Neural progenitor cell (in vitro differentiated cells): ENCODE measurements at regions not wholly inside any gene's neighbourhood (a gene's known extent, or its start where the extent isn't known, plus 50 kb on each side); places are given as distances from the start of the nearest gene placed in this dataset.

Experiments used
- DNase-seq: peaks from one replicate; pipeline ENCODE4 v3.0.0-alpha.2; 2016; ENCODE audit warnings: low spot score
- H2AFZ ChIP-seq: fragments of 200-600 bp; sonication (generic); replicated peaks from 2 replicates; pipeline ENCODE4 v1.6.1; 2016; ENCODE audit warnings: antibody characterized with exemption
- H3F3A ChIP-seq: fragments of 200-600 bp; sonication (generic); 2 replicates; pipeline ENCODE4 v1.6.1; 2016; ENCODE audit warnings: antibody characterized with exemption, low read depth
- H3K27ac ChIP-seq: fragments of 200-600 bp; sonication (generic); 2 replicates; pipeline ENCODE4 v1.5.1; 2016; ENCODE audit warnings: mild to moderate bottlenecking
- H3K27me3 ChIP-seq: fragments of 200-600 bp; sonication (generic); 2 replicates; pipeline ENCODE4 v1.6.1; 2016; ENCODE audit warnings: mild to moderate bottlenecking, moderate library complexity
- H3K36me3 ChIP-seq: fragments of 200-600 bp; sonication (generic); 2 replicates; pipeline ENCODE4 v1.5.1; 2016
- H3K4me1 ChIP-seq: fragments of 200-600 bp; sonication (generic); 2 replicates; pipeline ENCODE4 v1.6.1; 2016; ENCODE audit warnings: mixed run types
- H3K4me2 ChIP-seq: fragments of 200-600 bp; sonication (generic); 2 replicates; pipeline ENCODE4 v1.6.1; 2016
- H3K4me3 ChIP-seq: fragments of 200-600 bp; sonication (generic); 2 replicates; pipeline ENCODE4 v1.5.1; 2016
- H3K79me2 ChIP-seq: fragments of 200-600 bp; sonication (generic); 2 replicates; pipeline ENCODE4 v1.6.1; 2016; ENCODE audit warnings: low read depth
- H3K9ac ChIP-seq: fragments of 200-600 bp; sonication (generic); 2 replicates; pipeline ENCODE4 v1.6.1; 2016
- H3K9me3 ChIP-seq: fragments of 200-600 bp; sonication (generic); 2 replicates; pipeline ENCODE4 v1.5.1; 2016; ENCODE audit warnings: low read depth
- H4K20me1 ChIP-seq: fragments of 200-600 bp; sonication (generic); 2 replicates; pipeline ENCODE4 v1.6.1; 2016; ENCODE audit warnings: low read depth
- H3K27ac Mint-ChIP-seq: 3 replicates; pipeline ENCODE4 v1.8.0; 2021; ENCODE audit warnings: mixed read lengths
- H3K27me3 Mint-ChIP-seq: 2 replicates; pipeline ENCODE4 v1.8.0; 2022; ENCODE audit warnings: low read depth, mild to moderate bottlenecking, inconsistent platforms, moderate library complexity, mixed read lengths; ENCODE audit not compliant: insufficient read depth
- H3K36me3 Mint-ChIP-seq: 3 replicates; pipeline ENCODE4 v1.8.0; 2021; ENCODE audit warnings: mixed read lengths
- H3K4me1 Mint-ChIP-seq: 3 replicates; pipeline ENCODE4 v1.8.0; 2021; ENCODE audit warnings: mixed read lengths
- H3K4me3 Mint-ChIP-seq: 3 replicates; pipeline ENCODE4 v1.8.0; 2021; ENCODE audit warnings: mild to moderate bottlenecking, moderate library complexity, mixed read lengths
- H3K9me3 Mint-ChIP-seq: 3 replicates; pipeline ENCODE4 v1.8.0; 2020; ENCODE audit warnings: mixed read lengths
- CTCF ChIP-seq: fragments of 200-600 bp; sonication (generic); IDR thresholded peaks from 2 replicates; pipeline ENCODE4 v1.5.1; 2017; ENCODE audit warnings: antibody characterized with exemption, mild to moderate bottlenecking
- EZH2 ChIP-seq: fragments of 200-600 bp; sonication (generic); IDR thresholded peaks from 2 replicates; pipeline ENCODE4 v1.6.1; 2017; ENCODE audit warnings: antibody characterized with exemption, mild to moderate bottlenecking, moderate library complexity
- EZH2phosphoT487 ChIP-seq: fragments of 200-600 bp; sonication (generic); IDR thresholded peaks from 2 replicates; pipeline ENCODE4 v1.6.1; 2017; ENCODE audit warnings: antibody characterized with exemption

- H3K4me3 ChIP-seq: no peak overlapping the region
- Mint-ChIP-seq H3K27me3 (peaks cover 3% of the 10 kb centered on the region), H3K9me3 (no peaks in the 10 kb centered on the region), H3K27ac (no peak overlapping the region), H3K4me1 (peaks cover 30% of the 10 kb centered on the region), H3K4me3 (no peak overlapping the region), H3K36me3 (no peaks in the 10 kb centered on the region)
- H2AFZ ChIP-seq: no peak overlapping the region
- DNase-seq: no peak
- TF ChIP-seq CTCF (no peak), EZH2phosphoT487 (no peak), EZH2 (no peak)
- H3K9ac ChIP-seq: no peak overlapping the region
- no peaks in the 10 kb centered on the region for H3K36me3 ChIP-seq
- peaks cover 7% of the 10 kb centered on the region for H3K4me1 ChIP-seq
- H4K20me1 ChIP-seq: no peaks in the 10 kb centered on the region
- no peaks in the 10 kb centered on the region for H3F3A ChIP-seq
- no peaks in the 10 kb centered on the region for H3K27me3 ChIP-seq
- H3K79me2 ChIP-seq: no peaks in the 10 kb centered on the region
- no peaks in the 10 kb centered on the region for H3K9me3 ChIP-seq
- H3K4me2 ChIP-seq: no peak overlapping the region
- no peak overlapping the region for H3K27ac ChIP-seq
Measured at GRCh38 chr14:82536566-82536965, 1002.9 kb upstream of the SEL1L start.

GRCh38 chr14:82537831-82538230, 1004.2 kb upstream of the SEL1L start:
- Histone ChIP-seq H3K79me2 (no peaks in the 10 kb centered on the region), H3K36me3 (no peaks in the 10 kb centered on the region), H4K20me1 (no peaks in the 10 kb centered on the region), H3K9me3 (no peaks in the 10 kb centered on the region), H3K27ac (no peak overlapping the region), H3F3A (no peaks in the 10 kb centered on the region), H3K4me1 (peaks cover 7% of the 10 kb centered on the region), H3K27me3 (no peaks in the 10 kb centered on the region), H3K9ac (no peak overlapping the region), H3K4me3 (no peak overlapping the region), H3K4me2 (no peak overlapping the region), H2AFZ (no peak overlapping the region)
- no peaks in the 10 kb centered on the region for H3K36me3 Mint-ChIP-seq
- H3K27me3 Mint-ChIP-seq: peaks cover 3% of the 10 kb centered on the region
- H3K27ac Mint-ChIP-seq: no peak overlapping the region
- peaks cover 29% of the 10 kb centered on the region for H3K4me1 Mint-ChIP-seq
- DNase-seq: peak; percentile 5
- no peaks in the 10 kb centered on the region for H3K9me3 Mint-ChIP-seq
- TF ChIP-seq EZH2 (no peak), EZH2phosphoT487 (no peak), CTCF (no peak)
- no peak overlapping the region for H3K4me3 Mint-ChIP-seq

- H3K9me3 Mint-ChIP-seq: no peaks in the 10 kb centered on the region
- H3K4me1 Mint-ChIP-seq: peaks cover 8% of the 10 kb centered on the region
- H2AFZ ChIP-seq: no peak overlapping the region
- H3K9me3 ChIP-seq: no peaks in the 10 kb centered on the region
- H3K36me3 ChIP-seq: no peaks in the 10 kb centered on the region
- H3K4me3 Mint-ChIP-seq: no peak overlapping the region
- no peaks in the 10 kb centered on the region for H3F3A ChIP-seq
- no peaks in the 10 kb centered on the region for H3K4me1 ChIP-seq
- H3K79me2 ChIP-seq: no peaks in the 10 kb centered on the region
- no peak overlapping the region for H3K27ac ChIP-seq
- no peak overlapping the region for H3K4me2 ChIP-seq
- H3K27ac Mint-ChIP-seq: no peak overlapping the region
- no peak for DNase-seq
- no peaks in the 10 kb centered on the region for H3K27me3 ChIP-seq
- peaks cover 3% of the 10 kb centered on the region for H3K27me3 Mint-ChIP-seq
- H3K4me3 ChIP-seq: no peak overlapping the region
- TF ChIP-seq EZH2phosphoT487 (no peak), CTCF (no peak), EZH2 (no peak)
- no peaks in the 10 kb centered on the region for H4K20me1 ChIP-seq
- H3K36me3 Mint-ChIP-seq: no peaks in the 10 kb centered on the region
- no peak overlapping the region for H3K9ac ChIP-seq
Measured at GRCh38 chr14:82546401-82546800, 1012.7 kb upstream of the SEL1L start.
